ENCODE measurements at regions not wholly inside any gene's neighbourhood (a gene's known extent, or its start where the extent isn't known, plus 50 kb on each side); places are given as distances from the start of the nearest gene placed in this dataset.
"Not testable (repeated sequence)": the region's sequence is repeated elsewhere in the genome, so short reads cannot be mapped to it uniquely, and the experiment has no call there.

GRCh38 chr14:28245216-28245615 is 521.4 kb upstream of the FOXG1 start:
- Histone ChIP-seq H3K4me3 (no peak overlapping the region), H3K36me3 (no peaks in the 10 kb centered on the region), H3K4me1 (no peaks in the 10 kb centered on the region), H3K9me3 (no peaks in the 10 kb centered on the region), H3K27me3 (no peaks in the 10 kb centered on the region), H3K27ac (no peak overlapping the region)
- intact Hi-C loops (cut with DNase I; ENCODE audit: low total_unique reads), result no loop called here
- in situ Hi-C loops (cut with MboI; ENCODE audit: low pct_ligation_motif_present in 1 of 4, low pct_unique_long_range_greater_than_20kb in 1 of 4, low sequenced_read_pairs in 3 of 4), result no loop called here
- no peak for DNase-seq
- TF ChIP-seq, protein P1, sequence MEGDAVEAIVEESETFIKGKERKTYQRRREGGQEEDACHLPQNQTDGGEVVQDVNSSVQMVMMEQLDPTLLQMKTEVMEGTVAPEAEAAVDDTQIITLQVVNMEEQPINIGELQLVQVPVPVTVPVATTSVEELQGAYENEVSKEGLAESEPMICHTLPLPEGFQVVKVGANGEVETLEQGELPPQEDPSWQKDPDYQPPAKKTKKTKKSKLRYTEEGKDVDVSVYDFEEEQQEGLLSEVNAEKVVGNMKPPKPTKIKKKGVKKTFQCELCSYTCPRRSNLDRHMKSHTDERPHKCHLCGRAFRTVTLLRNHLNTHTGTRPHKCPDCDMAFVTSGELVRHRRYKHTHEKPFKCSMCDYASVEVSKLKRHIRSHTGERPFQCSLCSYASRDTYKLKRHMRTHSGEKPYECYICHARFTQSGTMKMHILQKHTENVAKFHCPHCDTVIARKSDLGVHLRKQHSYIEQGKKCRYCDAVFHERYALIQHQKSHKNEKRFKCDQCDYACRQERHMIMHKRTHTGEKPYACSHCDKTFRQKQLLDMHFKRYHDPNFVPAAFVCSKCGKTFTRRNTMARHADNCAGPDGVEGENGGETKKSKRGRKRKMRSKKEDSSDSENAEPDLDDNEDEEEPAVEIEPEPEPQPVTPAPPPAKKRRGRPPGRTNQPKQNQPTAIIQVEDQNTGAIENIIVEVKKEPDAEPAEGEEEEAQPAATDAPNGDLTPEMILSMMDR (IDR thresholded peaks at IDR 0.05), result no peak
- TF ChIP-seq POLR2A (IDR thresholded peaks at IDR 0.05) (no peak), EP300 (IDR thresholded peaks at IDR 0.05; ENCODE audit: low read depth) (no peak), POLR2AphosphoS5 (IDR thresholded peaks at IDR 0.05) (no peak)
- WGBS, 2 donors (ENCODE audit: low coverage in 1 of 2), result 22 to 41% methylated on average over 1 of the region's 1 CpG

DNA sequence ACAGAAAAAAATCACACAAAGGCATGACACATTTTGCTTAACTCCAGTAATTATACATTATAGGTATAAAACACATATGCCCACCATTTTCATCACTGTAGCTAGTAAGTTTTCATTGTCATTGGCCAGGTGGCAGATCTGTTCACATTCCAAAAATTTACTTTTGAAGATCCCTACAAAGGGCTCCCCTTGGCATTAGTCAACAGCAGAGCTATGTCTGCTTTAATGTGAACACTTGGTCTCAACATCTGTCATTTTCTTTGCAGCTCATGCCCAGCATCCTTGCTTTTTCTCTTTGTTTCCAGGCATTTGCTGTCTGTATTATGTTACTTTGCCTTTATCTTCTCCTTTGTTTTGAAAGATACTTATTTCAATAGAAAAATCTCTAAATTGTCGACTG is 519.1 kb upstream of the FOXG1 start:
- TF ChIP-seq EP300 (IDR thresholded peaks at IDR 0.05; ENCODE audit: low read depth) (no peak), POLR2AphosphoS5 (IDR thresholded peaks at IDR 0.05) (no peak), POLR2A (IDR thresholded peaks at IDR 0.05) (no peak)
- TF ChIP-seq, protein P1 (IDR thresholded peaks at IDR 0.05), result no peak
- Histone ChIP-seq H3K27ac (no peak overlapping the region), H3K27me3 (no peaks in the 10 kb centered on the region), H3K4me3 (no peak overlapping the region), H3K9me3 (no peaks in the 10 kb centered on the region), H3K4me1 (no peaks in the 10 kb centered on the region), H3K36me3 (no peaks in the 10 kb centered on the region)
- intact Hi-C loops (cut with DNase I; ENCODE audit: low total_unique reads) (no loop called here), in situ Hi-C loops (cut with MboI; ENCODE audit: low pct_ligation_motif_present in 1 of 4, low pct_unique_long_range_greater_than_20kb in 1 of 4, low sequenced_read_pairs in 3 of 4) (no loop called here)
- DNase-seq, result no peak
- WGBS, 2 donors (ENCODE audit: low coverage in 1 of 2), result 66 to 68% methylated on average over 1 of the region's 1 CpG

GRCh38 chr14:28252124-28252523 is 514.5 kb upstream of the FOXG1 start:
- in situ Hi-C loops (cut with MboI; ENCODE audit: low pct_ligation_motif_present in 1 of 4, low pct_unique_long_range_greater_than_20kb in 1 of 4, low sequenced_read_pairs in 3 of 4); DNase-seq; H3K9me3 ChIP-seq; H3K27me3 ChIP-seq; intact Hi-C loops (cut with DNase I; ENCODE audit: low total_unique reads); H3K4me3 ChIP-seq; H3K4me1 ChIP-seq; H3K27ac ChIP-seq; H3K36me3 ChIP-seq: not testable (repeated sequence)
- WGBS, 2 donors (ENCODE audit: low coverage in 1 of 2), result 80 to 85% methylated on average over 1 to 3 of the region's 3 CpGs

- Histone ChIP-seq H3K36me3 (no peaks in the 10 kb centered on the region), H3K27me3 (no peaks in the 10 kb centered on the region), H3K9me3 (no peaks in the 10 kb centered on the region), H3K4me1 (no peaks in the 10 kb centered on the region), H3K27ac (no peak overlapping the region), H3K4me3 (no peak overlapping the region)
- DNase-seq, result no peak
- in situ Hi-C loops (cut with MboI; ENCODE audit: low pct_ligation_motif_present in 1 of 4, low pct_unique_long_range_greater_than_20kb in 1 of 4, low sequenced_read_pairs in 3 of 4) (no loop called here), intact Hi-C loops (cut with DNase I; ENCODE audit: low total_unique reads) (no loop called here)
- WGBS, 2 donors (ENCODE audit: low coverage in 1 of 2), result 44 to 56% methylated on average over 1 of the region's 1 CpG
- no peak for TF ChIP-seq POLR2AphosphoS5 (IDR thresholded peaks at IDR 0.05)
- TF ChIP-seq, protein P1 (IDR thresholded peaks at IDR 0.05), result no peak
- TF ChIP-seq POLR2A (IDR thresholded peaks at IDR 0.05), result no peak
- no peak for TF ChIP-seq EP300 (IDR thresholded peaks at IDR 0.05; ENCODE audit: low read depth)
Observed at GRCh38 chr14:28254768-28255167, 511.8 kb upstream of the FOXG1 start.

DNA sequence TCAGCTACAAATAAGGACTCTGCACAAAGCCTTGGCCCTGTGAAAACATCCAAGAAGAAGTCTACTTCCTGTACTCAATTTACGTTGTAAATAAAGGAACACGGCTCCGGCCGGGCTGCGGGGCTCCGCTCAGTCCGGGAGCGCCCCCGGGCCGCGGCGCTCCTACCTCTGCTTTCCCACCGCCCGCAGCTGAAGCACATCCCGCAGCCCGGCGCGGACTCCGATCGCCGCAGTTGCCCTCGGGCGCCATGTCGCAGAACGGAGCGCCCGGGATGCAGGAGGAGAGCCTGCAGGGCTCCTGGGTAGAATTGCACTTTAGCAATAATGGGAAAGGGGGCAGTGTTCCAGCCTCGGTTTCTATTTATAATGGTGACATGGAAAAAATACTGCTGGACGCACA is 502.3 kb upstream of the FOXG1 start:
- H3K4me3 ChIP-seq, result no peak overlapping the region
- H3K9me3 ChIP-seq, result peaks cover 3 to 7% of the 10 kb centered on the region in 2 donors
- H3K27ac ChIP-seq, result no peak overlapping the region
- no peak for DNase-seq
- no peaks in the 10 kb centered on the region for H3K36me3 ChIP-seq
- no peaks in the 10 kb centered on the region for H3K4me1 ChIP-seq
- TF ChIP-seq, protein P1 (IDR thresholded peaks at IDR 0.05), result no peak
- no peak for TF ChIP-seq EP300 (IDR thresholded peaks at IDR 0.05; ENCODE audit: low read depth)
- no peak for TF ChIP-seq POLR2A (IDR thresholded peaks at IDR 0.05)
- no peak for TF ChIP-seq POLR2AphosphoS5 (IDR thresholded peaks at IDR 0.05)
- in situ Hi-C loops (cut with MboI; ENCODE audit: low pct_ligation_motif_present in 1 of 4, low pct_unique_long_range_greater_than_20kb in 1 of 4, low sequenced_read_pairs in 3 of 4), result no loop called here
- intact Hi-C loops (cut with DNase I; ENCODE audit: low total_unique reads), result no loop called here
- 62 to 80% methylated on average over 1 to 29 of the region's 29 CpGs for WGBS, 2 donors (ENCODE audit: low coverage in 1 of 2)
- no peaks in the 10 kb centered on the region for H3K27me3 ChIP-seq
